Suprapubic skin (tissue), 3 donors: ENCODE measurements at regions not wholly inside any gene's neighbourhood (a gene's known extent, or its start where the extent isn't known, plus 50 kb on each side); places are given as distances from the start of the nearest gene placed in this dataset.

Experiments
- EP300 ChIP-seq: sonication (generic); formaldehyde crosslinking; IDR thresholded peaks from one replicate; pipeline ENCODE4 v1.6.1; 2017; ENCODE audit warnings: antibody characterized with exemption
- POLR2A ChIP-seq, 2 donors: fragments of 450-650 bp; IDR thresholded peaks; one replicate each; pipeline ENCODE4 v1.6.1; 2017; ENCODE audit warnings: antibody characterized with exemption in 2 of 2, mild to moderate bottlenecking in 2 of 2, moderate library complexity in 2 of 2
- TF ChIP-seq, protein P1 (sequence below), 2 donors: fragments of 200-600 bp in 1 of 2; fragments of 450-650 bp in 1 of 2; sonication (generic) in 1 of 2; IDR thresholded peaks; one replicate each; pipeline ENCODE4 v1.5.1; 2016 to 2019; ENCODE audit warnings: antibody characterized with exemption in 2 of 2, mild to moderate bottlenecking in 1 of 2, moderate library complexity in 1 of 2

DNA sequence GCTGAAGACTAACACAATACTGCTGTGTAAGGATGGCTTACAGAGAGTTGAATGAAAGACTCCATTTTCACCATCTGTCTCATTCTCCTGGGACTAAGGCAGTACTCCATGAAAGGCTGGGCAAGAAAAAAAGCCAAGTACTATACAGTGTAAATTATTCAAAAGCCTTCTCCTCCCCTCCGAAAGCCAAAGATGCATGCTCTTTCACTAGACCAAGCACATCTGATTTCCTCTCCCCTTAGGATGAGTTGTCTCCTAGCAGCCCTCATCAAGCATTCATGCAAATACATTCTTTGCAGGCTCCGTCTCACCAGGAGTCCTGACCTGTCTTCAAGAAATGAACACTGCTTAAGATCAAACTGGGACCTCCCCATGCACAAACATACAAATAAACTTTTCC, 133.5 kb upstream of the THBS1 start:
- TF ChIP-seq, protein P1, sequence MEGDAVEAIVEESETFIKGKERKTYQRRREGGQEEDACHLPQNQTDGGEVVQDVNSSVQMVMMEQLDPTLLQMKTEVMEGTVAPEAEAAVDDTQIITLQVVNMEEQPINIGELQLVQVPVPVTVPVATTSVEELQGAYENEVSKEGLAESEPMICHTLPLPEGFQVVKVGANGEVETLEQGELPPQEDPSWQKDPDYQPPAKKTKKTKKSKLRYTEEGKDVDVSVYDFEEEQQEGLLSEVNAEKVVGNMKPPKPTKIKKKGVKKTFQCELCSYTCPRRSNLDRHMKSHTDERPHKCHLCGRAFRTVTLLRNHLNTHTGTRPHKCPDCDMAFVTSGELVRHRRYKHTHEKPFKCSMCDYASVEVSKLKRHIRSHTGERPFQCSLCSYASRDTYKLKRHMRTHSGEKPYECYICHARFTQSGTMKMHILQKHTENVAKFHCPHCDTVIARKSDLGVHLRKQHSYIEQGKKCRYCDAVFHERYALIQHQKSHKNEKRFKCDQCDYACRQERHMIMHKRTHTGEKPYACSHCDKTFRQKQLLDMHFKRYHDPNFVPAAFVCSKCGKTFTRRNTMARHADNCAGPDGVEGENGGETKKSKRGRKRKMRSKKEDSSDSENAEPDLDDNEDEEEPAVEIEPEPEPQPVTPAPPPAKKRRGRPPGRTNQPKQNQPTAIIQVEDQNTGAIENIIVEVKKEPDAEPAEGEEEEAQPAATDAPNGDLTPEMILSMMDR (IDR thresholded peaks at IDR 0.05), result no peak
- TF ChIP-seq POLR2A (IDR thresholded peaks at IDR 0.05), result no peak
- no peak for TF ChIP-seq EP300
